GM08714 (cell line): ENCODE measurements at regions not wholly inside any gene's neighbourhood (a gene's known extent, or its start where the extent isn't known, plus 50 kb on each side); places are given as distances from the start of the nearest gene placed in this dataset.
"Not testable (repeated sequence)": the region's sequence is repeated elsewhere in the genome, so short reads cannot be mapped to it uniquely, and the experiment has no call there.

Source experiments
- H3K4me3 ChIP-seq: fragments of 200-500 bp; sonication (Bioruptor generic); 2 replicates; pipeline ENCODE4 v1.5.1; 2014; ENCODE audit warnings: mild to moderate bottlenecking, low read length, inconsistent platforms
- ZNF274 ChIP-seq: IDR thresholded peaks from 2 replicates; pipeline ENCODE4 v1.6.1; 2012; ENCODE audit warnings: mild to moderate bottlenecking, low read depth, low read length

- no peak for TF ChIP-seq ZNF274
- no peak overlapping the region for H3K4me3 ChIP-seq
These were observed 135.3 kb downstream of the PPIAL4G start for GRCh38 chr1:148347781-148348180.

DNA sequence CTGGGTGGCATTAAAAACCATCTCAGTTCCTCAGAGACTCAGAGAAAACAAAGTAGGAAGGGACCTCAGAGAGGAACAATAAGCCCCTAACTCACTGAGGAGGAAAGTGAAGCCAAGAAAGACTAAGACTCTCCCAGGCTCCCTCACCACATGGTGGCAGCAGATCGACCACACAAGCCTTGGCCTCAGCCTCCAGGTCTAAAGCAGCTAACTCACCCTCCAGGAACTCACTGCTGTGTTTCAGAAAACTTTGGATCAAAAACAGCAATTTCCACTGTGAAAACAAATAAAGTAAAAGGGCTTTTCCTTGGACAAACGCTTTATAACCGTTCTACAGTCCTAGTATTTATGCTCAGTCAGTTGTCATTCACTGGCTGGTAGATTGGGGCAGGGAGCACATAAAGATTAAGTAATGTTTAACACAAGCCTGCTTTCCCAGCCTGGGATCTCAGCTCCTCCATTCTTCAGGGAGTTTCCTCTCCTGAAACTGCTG is 137.4 kb downstream of the PPIAL4G start:
- not testable (repeated sequence) for H3K4me3 ChIP-seq

DNA sequence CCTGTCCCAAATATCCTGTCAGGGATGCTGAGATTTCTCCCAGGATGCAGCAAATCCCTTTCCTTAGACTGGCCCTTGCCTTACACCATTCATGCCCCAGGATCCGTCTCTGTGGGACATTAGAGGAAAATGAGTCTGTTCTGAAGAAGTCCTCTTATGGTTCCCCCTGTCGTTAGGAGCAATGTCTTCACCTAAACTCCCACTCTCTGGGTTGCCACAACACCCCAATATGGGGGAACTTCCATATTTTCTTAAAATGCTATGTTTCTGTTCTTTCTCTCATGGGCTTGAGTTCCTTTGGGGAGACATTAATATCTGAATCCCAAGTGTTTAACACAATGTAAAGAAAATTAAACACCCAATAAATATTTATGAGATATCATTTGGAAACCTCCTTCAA is 138.5 kb downstream of the PPIAL4G start:
- not testable (repeated sequence) for H3K4me3 ChIP-seq

GRCh38 chr1:148341729-148342128 is 141.4 kb downstream of the PPIAL4G start:
- not testable (repeated sequence) for H3K4me3 ChIP-seq

DNA sequence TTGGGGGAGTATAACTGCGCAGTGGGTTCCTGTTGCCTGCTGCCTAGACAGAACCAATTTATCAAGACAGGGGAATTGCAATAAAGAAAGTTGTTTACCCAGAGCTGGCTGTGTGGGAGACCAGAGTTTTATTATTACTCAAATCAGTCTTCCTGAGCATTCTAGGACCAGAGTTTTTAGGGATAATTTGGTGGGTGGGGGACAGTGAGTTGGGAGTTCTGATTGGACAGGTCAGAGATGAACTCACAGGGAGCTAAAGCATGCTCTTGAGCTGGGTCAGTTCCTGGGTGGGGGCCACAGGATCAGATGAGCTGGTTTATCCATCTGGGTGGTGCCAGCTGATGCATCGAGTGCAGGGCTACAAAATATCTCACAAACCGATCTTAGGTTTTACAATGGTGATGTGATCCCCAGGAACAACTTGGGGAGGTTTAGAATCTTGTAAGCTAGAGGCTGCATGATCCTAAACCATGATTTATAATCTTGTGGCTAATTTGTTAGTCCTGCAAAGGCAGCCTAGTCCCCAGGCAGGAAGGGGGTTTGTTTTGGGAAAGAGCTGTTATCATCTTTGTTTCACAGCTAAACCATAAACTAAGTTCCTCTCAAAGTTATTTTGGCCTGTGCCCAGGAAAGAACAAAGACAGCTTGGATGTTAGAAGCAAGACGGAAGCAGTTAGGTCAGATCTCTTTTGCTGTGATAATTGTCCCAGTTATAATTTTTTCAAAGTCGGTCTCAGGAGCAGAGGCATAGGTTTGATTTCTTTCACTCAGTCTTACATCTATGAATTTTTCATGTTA is 146.8 kb downstream of the PPIAL4G start:
- not testable (repeated sequence) for H3K4me3 ChIP-seq

DNA sequence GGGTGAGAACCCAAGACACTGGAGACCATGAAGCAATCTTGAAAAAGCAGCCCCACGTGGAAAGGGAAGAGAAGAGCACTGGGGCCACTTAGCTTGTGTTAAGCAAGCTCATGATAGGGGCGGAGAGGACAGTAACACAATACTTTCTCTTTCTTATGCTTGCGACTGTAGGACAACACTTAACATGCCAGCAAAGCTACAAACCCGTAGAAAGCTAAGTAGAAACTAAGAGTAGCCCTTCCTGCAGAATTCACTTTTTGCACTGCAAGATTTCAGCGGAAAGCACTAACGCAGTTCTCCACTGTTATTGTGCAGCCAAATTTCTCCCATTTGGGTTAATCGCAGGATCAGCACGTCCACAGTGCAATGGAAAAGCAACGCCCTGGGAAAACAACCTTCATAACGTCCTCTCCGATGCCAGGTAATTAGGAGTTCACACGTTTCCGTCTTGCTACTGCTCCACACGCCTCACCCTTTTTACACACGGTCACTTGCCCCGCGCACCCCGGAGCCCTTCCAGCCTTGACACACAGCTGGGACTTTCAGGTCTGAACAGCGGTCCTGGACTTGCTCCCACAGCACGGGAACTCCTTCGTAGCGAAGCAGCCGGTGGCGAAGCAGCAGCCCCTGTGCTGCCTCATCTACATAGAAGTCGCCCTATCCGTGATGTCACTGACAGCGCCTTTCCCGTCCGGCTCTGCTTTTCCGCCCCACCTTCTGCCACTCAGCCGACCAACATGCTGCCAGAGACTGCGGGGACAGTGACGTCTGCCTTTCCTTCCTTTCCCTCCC is 148.6 kb downstream of the PPIAL4G start:
- TF ChIP-seq ZNF274, result no peak
- peak overlapping the region; percentile 56; the same call in 1 of the 2 replicates for H3K4me3 ChIP-seq

DNA sequence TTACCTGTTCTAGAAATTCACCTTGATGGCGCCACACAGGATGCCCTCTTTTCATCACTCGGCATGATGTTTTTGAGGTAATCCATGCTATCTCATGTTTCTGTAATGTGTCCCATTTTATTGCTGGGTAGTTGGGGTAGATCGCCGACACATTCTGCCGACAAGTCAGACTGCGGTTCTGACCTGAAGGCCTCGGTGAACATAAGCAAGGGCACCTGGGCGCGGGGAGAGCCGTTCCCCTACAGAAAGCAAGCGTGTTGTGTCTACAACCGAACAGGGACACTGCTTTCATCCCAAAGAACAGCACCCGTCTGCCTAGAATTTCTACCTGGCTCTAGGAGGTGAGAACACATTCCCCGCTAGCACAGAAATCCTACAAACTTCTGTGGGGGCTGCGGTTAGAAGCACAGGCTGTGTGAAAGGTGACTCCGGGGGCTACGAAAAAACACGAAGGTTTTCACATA is 149.2 kb downstream of the PPIAL4G start:
- TF ChIP-seq ZNF274, result no peak

GRCh38 chr1:148328884-148329283 is 154.2 kb downstream of the PPIAL4G start:
- H3K4me3 ChIP-seq, result no peak overlapping the region
- no peak for TF ChIP-seq ZNF274

More for the DNA sequence above, 149.2 kb downstream of the PPIAL4G start:
- peak overlapping the region; percentile 56; the same call in 1 of the 2 replicates for H3K4me3 ChIP-seq

- H3K4me3 ChIP-seq, result not testable (repeated sequence)
These were observed 158.1 kb downstream of the PPIAL4G start for GRCh38 chr1:148325031-148325430.

DNA sequence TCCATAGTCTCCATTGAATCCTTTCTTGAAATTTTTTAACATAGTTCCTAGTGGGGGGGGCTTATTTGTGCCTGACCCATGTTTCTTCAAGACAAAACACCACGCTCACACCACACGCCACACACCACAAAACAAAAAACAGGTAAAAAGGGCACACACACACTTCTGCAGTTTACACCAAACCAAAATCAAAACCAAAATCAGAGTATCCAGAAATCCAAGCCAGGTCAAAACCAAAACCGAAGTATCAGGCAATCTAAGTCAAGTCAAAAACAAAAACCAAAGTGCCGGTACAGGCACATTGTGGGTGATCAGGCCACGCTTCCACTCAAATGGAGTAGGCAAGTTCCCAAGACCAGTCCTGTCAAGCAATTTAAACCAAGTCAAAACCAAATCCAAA is 158.6 kb downstream of the PPIAL4G start:
- H3K4me3 ChIP-seq, result not testable (repeated sequence)

DNA sequence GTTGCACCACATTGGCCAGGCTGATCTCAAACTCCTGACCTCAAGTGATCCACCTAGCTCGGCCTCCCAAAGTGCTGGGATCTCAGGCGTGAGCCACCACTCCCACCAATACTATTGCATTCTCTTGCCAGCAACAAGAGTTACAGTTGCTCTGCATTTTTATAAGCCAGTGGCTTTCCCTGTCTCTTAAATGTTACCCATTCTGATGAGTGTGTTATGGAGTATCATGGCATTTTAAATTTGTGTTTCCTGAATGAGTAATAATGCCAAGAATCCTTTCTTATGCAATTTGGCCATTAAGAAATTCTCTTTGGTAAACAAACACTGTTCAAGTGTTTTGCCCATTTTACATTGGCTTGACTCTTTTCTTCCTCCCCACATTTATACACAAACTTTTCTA is 163.0 kb downstream of the PPIAL4G start:
- H3K4me3 ChIP-seq, result not testable (repeated sequence)

DNA sequence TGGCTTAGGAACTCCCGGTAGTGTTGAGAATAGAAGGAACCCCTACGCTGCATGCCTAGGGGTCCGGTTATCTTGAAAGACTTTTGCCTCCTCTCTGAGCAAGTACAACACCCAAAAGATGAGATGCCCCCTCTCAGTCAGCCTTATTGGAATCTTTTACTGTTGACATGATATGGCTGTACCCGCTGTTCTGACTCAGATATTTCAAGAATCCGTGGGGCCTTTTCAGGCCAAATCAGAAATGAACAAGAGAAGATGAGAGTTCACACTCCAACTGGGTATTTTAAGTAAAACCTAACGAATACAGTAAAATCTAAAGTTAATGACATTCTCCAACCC is 164.2 kb downstream of the PPIAL4G start:
- TF ChIP-seq ZNF274, result no peak
- peak overlapping the region; percentile 46; the same call in 1 of the 2 replicates for H3K4me3 ChIP-seq

DNA sequence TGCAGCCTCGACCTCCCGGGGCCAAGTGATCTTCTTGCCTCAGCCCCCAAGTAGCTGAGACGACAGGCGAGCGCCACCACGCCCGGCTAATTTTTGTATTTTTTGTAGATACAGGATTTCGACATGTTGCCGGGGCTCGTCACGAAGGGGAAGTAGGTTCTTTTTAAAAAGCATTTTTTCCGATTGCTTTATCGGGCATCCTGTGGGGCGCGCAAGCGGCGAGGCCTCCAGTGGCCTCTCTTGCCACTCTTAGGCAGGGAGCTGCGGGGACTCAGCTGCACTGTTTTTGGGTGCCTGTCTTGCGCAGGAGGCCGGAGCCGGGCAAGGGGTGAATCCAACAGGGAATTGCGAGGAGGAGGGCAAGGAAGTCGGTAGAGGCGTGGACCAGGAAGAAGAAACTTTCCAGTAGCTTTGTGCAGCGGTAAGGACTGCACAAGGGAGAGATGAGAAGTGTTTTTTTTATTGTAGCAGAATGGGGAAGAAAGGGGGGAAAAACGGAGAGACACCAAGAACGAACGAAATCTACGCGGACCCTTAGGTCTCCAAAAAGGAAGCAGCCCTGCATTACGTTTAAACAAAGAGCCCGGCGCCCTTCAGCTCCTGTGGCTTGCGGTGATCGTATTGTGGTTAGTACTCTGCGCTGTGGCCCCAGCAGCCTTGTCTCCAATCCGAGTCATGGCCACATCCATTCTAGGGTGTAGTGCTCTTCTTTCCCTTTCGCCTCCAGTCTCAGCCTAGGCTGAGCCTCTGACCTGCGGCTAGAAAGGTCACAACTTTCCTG is 164.8 kb downstream of the PPIAL4G start:
- peak overlapping the region; percentile 46; the same call in 1 of the 2 replicates for H3K4me3 ChIP-seq
- TF ChIP-seq ZNF274, result no peak

DNA sequence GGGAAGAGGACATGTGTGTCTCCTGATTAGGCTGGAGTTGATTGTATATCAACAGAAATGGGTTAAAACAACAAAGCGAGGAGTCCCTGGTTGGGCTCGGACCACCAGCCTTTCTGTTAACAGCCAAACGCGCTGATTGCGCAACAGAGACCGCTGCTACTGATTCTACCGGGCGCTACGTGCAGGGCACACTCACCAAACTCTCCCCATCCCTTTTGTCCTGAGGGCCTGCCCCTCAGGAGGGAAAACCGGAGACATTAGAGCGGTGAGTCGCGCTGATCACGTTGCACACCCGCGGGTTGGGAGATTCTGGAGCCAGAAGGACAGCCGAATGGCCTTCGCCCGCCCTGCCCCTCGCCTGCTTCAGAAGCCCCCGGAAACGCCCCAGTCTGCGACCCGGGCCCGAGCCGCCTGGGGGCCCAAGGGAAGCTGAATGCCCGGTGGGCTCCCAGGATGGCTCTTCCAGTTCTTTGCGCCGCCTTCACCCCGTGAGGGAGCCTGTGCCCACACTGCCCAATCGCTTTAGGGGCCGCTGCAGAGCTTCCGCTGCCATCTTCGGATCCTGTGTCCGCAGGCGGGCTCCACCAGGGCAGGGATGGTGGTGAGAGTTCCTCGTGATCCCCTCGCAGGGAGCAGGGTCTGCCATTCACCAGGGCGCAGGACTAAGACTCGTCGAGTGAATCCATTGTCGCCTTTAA is 165.4 kb upstream of the NBPF11 start:
- TF ChIP-seq ZNF274, result no peak
- H3K4me3 ChIP-seq, result no peak overlapping the region
